RPMI7951 (cell line): ENCODE measurements at regions not wholly inside any gene's neighbourhood (a gene's known extent, or its start where the extent isn't known, plus 50 kb on each side); places are given as distances from the start of the nearest gene placed in this dataset.

Experiments
- DNase-seq: peaks from one replicate; pipeline ENCODE4 v3.0.0-alpha.2; 2012; ENCODE audit warnings: low read depth

DNA sequence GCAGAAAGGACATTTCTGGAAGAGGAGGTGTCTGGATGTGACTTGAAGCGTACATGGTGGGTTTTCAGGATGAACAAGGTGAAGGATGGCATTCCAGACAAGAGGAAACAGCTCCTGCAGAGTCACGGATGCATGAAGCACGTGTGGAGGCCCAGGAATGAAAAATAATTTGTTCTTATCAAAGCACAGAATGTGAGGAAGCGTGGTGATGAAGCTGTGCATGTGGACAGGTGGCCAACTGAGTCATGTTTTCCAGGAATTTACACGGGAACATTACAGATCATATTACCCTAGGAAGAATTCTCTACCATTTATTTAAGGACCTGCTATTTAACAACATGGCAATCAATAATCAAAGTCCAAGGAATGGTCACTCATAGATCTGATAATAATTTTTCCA, 413.2 kb upstream of the KLF6 start:
- no peak for DNase-seq

DNA sequence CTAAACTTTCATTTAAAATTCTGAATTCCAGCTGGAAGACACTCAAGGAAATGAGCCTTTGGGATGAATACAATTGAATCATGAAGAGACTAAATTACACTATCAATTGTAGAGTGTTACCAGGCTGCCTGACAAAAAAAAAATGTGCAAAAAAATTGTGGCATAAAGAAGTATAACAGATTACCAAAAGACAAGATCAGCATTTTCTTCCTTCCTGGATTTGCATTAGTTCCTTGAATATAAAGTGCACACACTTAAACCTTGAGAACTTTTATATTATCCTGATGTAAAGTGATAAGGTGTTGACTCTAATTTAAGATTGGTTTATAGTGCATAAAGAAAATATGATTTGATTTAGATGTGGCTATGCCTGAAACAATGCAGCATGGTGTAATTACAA, 412.7 kb upstream of the KLF6 start:
- no peak for DNase-seq

DNA sequence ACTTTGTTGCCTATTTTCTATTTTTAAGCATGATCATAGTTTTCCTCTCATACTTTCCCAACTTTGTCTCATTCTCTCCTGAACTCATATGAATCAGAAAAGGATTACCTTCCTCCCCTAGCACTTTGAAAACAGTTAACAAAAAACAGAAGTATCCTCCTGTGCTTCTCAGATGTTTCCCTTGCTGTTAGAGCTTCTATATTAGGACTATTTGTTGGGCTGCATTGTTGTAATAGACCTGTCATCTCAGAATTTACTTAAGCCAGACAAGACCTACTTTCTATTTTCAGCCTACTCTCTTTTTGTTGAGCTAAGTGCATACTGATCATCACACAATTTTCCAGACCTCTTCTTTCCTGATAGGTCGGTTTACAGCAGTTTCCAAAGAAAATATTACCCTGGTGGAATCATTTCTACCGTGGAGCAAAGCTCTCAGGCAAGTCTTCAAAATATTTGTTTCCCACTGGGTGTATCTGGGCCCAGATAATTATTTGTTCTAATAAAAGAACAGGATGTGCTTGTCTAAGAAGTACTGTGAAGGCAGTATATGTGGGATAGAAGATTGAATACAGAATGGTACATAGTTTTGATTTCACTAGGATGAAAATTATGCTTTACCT, 411.9 kb upstream of the KLF6 start:
- DNase-seq, result no peak

DNA sequence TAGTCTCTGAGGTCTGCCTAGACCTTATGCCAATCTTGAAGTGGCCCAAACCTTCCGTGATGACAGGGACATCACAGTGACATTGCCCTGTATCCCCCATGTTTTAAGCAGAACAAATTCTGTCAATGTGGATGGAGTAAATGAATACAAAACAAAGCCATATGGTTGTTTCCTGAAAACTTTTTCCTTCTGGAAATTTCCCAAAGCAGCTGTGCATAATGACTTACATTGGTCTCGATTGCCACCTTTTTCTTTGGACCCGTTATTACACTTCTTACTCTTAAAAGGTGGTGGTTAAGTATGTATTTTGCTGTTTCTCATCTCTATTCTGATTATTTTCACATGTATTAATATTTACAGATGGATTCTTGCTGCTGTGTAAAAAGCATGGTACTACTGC, 411.2 kb upstream of the KLF6 start:
- no peak for DNase-seq

DNA sequence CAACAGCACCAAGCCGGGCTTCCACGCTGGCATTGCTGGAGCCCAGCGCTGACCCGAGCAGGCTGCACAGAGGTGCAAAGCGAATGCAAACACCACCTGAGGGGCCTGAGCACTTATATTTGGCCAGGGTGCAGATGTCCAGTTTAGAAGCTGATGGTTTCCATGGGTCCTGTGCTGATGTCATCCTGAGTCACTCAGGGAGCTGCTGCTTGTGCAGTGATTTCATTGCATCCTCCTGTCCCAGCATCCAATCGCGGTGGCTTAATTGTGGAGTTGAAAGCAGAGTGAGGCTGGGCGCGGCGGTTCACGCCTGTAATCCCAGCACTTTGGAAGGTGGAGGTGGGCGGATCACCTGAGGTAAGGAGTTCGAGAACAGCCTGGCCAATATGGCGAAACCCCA, 410.2 kb upstream of the KLF6 start:
- peak; percentile 85 for DNase-seq

DNA sequence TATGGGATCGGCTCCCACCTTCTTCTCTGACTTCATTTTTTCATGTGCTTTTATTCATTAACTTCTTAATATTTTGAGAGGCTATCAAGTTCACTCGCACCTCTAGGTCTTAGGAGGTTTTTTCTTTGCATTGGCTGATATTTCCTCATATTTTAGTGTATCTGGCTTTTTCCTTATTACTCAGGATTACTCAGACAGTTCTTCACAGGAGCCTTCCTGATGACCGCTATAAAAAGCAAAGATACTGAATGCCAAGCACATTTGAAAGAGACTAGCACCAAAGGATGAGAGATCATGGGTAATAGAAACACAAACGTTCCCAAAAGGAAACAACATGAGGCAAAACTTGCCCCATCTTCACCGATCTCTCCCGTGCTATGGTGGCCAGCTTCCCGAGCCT, 409.2 kb upstream of the KLF6 start:
- peak; percentile 34 for DNase-seq

DNA sequence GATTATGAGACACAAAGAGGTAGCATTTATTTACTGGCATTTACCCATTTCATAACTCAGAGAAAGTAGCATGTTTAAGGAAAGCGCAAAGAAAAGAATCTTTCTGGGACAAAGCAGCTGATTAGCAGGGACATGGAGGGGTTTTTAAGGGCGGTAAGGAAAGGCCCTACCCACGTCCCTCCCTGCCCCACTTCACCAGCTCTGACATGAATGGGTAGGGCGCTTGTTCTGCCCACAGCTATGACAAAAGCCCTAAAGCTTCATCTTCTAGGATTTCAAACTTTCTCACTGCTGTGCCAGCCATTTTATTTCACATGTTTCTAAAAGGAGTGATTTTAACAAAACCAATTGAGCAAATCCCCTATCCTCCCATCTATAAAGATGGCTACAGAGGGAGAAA, 406.9 kb upstream of the KLF6 start:
- DNase-seq, result no peak

DNA sequence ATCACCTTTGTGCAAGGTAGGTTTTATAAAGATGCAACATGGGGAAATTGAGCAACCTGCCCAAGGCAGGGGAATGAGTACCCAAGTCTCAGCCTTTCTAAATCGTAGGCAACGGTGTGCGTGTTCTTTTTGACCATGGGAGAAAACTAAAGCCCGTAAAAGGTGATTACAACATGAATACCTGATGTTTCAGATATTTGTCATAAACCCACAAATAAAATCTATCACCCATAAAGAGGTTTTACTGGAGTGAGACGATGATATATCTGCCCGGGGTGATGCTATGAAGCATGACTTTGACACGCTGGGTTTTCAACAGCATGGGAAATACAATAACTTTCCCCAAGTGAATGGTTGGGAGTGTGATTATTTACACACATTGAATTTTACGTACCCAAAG, 406.3 kb upstream of the KLF6 start:
- no peak for DNase-seq

DNA sequence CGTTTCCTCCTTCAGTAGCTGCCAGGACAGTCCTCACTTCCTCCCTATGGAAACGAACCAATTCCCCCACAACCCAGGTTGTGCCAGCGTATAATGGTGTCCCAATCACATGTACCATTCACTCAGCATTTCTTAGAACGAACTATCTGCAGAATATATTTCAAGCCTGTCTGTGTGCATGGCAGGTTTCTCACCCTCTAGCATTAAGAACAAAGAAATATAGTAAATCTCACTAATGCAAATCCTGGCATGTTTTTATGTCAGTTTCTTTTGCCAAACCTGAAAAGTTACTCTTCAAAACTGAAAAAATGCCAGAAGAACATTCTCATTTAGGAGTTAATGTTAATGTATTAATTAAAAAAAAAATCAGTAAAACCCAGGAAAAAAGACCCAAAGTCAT, 405.9 kb upstream of the KLF6 start:
- DNase-seq, result no peak

DNA sequence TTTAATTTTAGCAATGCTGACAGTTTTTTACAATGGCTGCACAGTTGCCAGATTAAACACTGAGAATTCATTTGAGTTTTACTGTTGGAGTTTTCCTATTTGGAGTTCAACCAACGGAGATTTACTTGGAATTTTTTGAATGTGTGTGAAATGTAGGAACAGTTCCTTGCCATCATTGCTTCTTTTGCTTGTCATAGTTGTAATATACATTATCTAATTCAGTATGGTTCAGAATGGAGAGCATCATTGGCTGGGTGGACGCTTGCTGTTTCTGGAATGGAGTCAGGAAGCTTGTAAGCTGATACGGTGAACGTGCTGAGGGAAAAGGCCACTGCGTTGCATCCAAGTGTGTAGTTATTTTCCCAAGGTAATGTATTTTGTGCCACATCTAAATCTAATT, 404.3 kb upstream of the KLF6 start:
- DNase-seq, result no peak

DNA sequence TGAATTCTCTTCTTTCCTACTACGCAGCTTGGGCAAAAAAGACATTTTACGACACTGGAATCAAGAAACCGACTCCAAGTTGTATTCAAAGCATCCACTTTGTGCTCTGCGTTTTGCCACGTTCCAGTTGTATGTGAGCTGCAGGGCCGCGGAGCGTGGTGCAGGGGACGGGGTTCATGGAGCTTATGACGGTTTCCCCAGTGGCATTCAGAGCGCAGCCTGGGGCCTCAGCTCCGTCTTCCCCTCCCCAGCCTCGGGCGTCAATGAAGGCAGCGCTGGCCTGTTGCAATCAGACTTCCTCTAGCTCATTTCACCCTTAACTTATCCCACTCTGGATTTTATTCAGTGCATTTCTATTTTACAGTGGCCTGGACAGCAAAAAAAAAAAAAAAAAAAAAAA, 403.4 kb upstream of the KLF6 start:
- no peak for DNase-seq

DNA sequence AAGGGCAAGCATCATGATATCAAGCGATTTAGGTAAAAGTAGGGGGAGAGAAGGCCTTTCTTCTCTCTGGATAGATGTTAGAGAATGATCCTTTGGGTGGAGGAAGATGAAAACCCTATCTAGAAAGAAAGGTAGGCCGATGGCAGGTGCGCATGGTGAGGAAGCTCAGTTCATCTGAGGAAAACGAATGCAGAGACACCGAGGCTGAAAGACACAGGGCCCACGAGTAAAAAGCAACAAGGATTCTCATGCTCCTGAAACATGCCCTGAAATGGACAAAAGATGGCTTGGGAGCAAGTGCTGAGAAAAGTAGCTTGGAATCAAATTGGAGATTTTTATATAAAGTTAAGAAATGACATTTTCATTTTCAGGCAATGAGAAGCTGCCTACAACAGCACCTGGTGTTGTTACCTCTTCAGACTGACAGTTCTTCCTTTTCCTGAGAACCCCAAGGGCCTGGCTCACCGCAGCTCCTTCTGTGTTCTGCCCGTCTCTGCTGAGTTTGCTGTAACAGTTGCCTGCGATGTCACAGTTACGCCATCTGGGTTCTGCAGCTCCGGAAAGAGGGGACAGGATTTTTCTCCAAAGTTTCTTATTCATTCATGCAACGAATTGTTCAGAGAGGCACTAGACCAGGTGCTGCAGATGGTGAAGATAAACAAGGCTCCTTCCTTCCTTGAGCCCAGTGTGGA, 402.0 kb upstream of the KLF6 start:
- DNase-seq, result no peak

DNA sequence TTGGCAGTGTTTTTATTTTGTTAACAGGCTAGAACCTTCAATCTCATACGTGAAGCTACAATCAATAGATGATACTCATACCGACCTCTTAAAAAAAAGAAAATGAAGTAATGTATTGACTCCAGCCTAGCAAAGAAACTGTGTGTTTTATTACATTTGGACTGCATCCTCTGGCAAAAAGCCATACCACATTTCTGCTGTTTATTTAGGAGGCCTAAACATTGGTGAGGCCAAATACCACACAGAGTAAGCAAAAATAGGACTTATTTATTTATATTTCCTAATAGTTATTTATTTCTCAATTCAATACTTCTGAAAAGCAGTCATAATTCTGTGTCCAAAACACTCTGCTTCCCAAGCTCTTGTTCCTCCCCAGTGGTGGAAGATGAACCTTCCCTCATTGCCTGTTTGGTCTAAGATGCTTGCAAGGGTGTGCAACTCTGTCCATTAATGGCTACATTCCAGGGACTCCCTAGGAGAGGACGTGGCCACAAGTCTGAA, 398.8 kb upstream of the KLF6 start:
- DNase-seq, result peak; percentile 58

DNA sequence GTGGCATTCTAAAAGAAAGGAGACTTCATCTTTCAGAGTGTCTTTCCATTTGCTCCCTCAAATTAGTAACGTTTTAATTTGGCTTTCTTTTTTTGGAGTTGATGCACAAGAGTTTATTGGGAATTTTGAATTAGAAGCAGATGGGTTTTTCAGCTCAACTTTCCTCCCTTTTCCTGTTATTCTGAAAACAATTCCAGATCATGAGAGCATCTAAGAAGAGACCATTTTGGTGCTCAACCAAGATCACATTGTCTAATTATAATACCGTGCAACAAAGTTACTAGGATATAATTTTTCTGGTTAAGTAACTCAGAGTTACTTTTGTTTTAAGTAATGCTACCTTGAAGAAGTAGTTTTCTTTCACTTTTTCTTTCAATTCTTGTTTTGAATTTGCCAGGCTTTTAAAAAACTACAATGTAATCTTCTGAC, 396.6 kb upstream of the KLF6 start:
- DNase-seq, result no peak

DNA sequence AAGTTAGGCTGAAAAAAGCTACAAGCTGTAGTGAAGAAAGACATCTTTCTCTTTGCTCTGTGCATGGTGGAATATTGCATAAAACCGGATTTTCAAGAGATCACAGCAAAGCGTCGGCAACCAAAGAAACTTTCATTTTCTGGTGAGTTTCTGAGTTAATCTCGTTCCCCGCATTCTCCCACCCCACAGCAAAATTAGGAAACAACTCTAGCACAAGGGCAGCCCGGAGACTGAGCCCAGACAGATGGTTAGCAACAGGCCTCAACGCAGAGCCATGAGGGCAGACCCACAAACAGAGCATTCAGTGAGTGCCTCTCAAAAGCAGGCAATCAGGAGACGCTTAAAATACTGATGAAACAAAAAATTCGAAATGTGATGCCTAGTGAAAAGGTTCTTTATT, 396.1 kb upstream of the KLF6 start:
- DNase-seq, result peak; percentile 68

DNA sequence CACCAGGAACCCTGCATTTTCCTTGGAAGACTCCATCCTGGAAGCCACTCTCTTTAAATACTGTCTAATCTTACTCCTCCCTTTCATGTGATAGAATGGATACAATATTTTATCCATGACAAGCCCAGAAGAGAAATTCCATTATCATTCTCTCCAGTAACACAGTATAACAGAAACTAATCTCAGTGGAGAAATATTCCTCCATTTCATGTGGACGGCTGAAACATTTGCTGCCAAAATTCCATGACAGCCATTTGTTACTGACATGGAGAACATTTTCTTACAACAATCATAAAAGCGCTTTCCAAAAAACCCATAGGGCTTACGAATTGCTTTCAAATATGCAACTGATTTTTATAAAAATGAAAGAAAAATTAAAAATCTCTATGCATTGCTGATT, 392.8 kb upstream of the KLF6 start:
- no peak for DNase-seq

DNA sequence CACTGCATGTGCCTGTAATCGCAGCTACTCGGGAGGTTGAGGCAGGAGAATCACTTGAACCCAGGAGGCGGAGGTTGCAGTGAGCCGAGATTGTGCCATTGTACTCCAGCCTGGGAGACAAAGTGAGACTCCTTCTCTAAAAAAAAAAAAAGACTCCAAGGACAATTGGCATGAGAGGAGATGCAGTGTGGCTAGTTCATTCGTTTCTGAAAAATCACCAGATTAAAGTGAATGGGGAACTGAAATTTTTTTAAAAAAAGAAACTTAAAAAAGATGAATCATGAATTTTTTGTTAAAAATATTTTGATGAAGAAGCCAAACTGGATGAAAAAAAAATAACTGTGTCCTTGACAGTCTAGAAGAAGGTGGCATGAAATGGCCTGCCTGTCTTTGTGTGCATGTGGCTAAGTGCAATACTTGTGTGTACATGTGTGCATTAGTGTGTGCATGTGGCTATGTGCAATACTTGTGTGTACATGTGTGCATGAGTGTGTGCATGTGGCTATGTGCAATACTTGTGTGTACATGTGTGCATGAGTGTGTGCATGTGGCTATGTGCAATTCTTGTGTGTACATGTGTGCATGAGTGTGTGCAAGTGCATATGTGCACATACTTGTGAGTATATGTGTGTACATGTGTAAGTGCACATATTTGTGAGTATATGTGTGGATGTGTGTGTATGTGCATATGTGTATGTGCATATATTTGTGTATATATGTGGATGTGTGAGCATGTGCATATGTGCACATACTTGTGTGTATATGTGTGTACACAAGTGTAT, 391.7 kb upstream of the KLF6 start:
- DNase-seq, result no peak

DNA sequence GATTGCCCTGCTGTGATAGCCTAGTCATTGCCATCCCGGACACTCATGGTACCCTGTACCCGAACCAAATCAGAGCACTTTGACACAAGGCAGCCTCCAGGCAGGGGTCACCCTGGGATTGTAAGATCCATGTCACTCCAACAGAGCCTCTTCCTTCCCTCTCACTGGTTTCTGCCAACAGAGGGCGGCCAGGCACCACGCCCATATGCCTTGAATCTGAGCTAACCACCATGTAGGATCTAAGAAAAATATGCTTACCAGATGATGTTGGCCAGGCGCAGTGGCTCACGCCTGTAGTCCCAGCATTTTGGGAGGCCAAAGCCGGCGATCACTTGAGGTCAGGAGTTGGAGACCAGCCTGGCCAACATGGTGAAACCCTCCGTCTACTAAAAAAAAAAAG, 389.2 kb upstream of the KLF6 start:
- DNase-seq, result peak; percentile 56

DNA sequence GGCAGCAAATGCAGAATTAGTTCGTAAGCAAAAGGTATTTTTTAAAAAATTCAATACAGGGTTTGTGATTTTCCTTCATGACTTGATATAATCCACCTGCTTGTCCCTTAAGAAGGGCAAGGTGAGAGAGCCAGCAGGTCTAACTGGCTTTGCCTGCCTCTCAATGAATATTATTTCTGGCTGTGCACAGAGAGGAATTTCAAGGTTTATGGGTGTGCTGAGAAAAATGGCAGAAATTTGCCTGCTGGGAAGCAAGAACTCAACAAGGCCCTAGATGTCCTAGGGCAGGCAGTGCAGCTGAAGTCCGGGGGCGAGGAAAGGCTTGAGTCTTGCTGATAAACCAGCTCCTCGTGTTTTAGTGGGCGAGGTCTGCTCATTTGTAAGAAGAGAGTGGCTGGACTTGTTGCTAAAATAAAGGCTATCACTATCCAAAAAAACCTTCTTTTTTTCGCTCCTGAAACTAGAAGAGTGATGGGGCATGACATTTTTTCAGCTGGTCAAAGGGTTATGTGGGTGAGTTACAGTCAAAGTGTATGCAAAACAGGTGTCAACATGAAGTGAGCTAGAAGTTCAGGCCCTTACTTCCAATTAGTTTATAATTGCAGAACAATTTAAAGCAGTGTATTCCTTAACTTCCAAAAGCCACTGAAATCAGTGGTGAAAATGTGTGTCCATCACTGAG, 385.8 kb upstream of the KLF6 start:
- no peak for DNase-seq

DNA sequence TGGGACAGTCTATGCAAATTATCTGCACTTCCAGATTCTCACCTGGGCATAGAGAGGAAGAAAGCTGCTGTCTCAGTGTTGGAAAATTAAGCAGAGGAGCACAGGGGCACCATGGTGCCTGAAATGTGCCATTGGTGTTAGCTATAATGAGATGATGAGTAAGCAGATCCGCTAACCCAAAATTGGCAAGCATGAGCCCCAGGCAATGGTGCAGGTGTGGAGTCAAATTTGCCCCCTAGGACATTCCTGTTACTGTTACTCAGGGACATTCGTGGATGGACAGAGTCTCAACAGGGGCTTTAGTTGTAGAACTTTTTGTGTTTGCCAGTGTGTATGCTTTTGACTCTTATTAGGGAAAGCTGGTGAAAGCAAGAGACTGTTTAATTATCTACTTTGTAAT, 385.2 kb upstream of the KLF6 start:
- no peak for DNase-seq

DNA sequence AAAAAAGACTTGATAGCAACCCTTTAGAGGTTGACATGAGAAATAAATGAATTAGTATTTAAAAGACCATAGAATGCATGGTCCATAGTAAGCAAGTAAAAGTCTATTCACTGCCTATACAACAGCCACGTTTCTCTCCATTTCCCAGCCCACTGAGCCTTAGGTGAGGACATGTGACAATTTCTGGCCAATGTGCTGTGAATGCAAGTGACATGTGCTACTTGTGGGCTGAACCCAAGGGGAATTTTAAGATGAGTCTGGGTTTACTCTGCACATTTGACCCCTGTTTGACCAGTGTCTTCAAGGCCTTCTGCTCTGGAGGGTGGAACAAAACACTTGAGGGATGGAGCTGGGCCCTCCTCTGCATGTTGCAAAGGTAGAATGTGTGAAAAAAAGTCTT, 384.4 kb upstream of the KLF6 start:
- DNase-seq, result no peak

DNA sequence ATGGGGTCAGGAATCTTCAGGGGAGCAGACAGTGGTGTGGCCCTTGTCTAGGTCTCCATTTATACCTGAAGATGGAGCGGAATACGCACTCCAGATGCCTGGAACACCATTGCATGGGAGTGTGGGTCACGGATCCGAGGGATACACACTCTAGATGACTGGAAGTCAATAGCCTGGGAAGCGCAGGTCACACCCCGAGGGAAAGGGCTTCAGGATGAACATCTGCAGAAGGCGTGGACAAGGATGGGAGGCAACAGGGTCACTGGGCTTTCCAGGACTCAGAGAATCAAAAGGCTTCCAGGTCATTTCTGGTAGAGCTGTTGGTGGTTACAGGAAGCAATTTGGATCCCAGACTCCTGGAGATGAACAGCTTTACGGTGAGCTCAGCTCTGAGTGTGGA, 382.2 kb upstream of the KLF6 start:
- no peak for DNase-seq
